ENCODE measurements at regions not wholly inside any gene's neighbourhood (a gene's known extent, or its start where the extent isn't known, plus 50 kb on each side); places are given as distances from the start of the nearest gene placed in this dataset.
"Not testable (repeated sequence)": the region's sequence is repeated elsewhere in the genome, so short reads cannot be mapped to it uniquely, and the experiment has no call there.

- H3K4me3 Mint-ChIP-seq: no peak overlapping the region
- no peaks in the 10 kb centered on the region for H3K36me3 Mint-ChIP-seq
- no peaks in the 10 kb centered on the region for H3K9me3 Mint-ChIP-seq
- H3K4me1 Mint-ChIP-seq: no peaks in the 10 kb centered on the region
- H3K27ac Mint-ChIP-seq: no peak overlapping the region
- H3K27me3 Mint-ChIP-seq: peaks cover 2% of the 10 kb centered on the region
Measured at GRCh38 chr6:4259391-4259790, 124.0 kb upstream of the ECI2 start.

DNA sequence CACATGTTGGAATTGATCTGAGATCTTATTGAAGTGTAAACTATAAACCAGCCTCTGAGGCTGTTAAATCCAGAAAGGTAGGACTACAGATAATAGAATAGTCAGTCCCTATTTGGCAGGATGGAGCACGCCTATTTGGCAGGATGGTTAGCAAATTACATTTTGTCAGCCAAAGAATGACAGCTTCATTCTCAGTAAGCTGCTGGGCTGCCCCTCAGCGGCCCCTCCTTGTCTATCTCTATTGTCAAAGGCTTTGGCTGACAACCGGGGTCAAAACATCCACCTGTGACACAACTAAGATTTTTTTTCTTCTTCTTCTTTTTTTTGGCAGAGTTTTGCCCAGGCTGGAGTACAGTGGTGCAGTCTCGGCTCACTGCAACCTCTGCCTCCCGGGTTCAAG is 123.4 kb upstream of the ECI2 start:
- Mint-ChIP-seq H3K4me1 (no peaks in the 10 kb centered on the region), H3K9me3 (peaks cover 0 to 2% (median 0%) of the 10 kb centered on the region in 3 donors), H3K27ac (no peak overlapping the region), H3K4me3 (no peak overlapping the region), H3K27me3 (peaks cover 4% of the 10 kb centered on the region), H3K36me3 (no peaks in the 10 kb centered on the region)

DNA sequence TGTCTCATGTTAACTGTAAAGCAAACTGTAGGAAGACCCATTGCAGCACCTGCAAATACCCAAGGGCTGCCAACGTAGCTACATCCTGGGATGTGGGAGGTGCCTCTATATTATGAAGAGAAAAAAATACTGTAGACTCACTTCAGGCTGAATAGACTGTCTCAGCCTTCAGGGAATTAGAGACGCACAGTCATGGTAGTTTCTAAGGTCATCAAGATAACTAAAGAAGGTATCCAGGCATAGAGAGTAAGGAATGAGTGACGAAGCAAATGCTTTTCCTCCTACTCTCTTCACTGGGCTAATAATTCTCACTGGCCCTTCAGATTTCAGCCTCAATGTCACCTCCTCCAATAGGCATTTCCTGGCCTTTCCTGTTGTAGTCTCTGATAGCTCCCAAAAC is 121.6 kb upstream of the ECI2 start:
- Mint-ChIP-seq H3K36me3 (no peaks in the 10 kb centered on the region), H3K27ac (peak overlapping the region in 1 of 3 donors; percentile 5), H3K9me3 (peaks cover 0 to 2% (median 2%) of the 10 kb centered on the region in 3 donors), H3K4me1 (no peaks in the 10 kb centered on the region), H3K27me3 (peaks cover 4% of the 10 kb centered on the region), H3K4me3 (no peak overlapping the region)

- peaks cover 3% of the 10 kb centered on the region for H3K36me3 Mint-ChIP-seq
- no peak overlapping the region for H3K4me3 Mint-ChIP-seq
- H3K27me3 Mint-ChIP-seq: peaks cover 4% of the 10 kb centered on the region
- H3K9me3 Mint-ChIP-seq: peaks cover 0 to 2% (median 2%) of the 10 kb centered on the region in 3 donors
- no peak overlapping the region for H3K27ac Mint-ChIP-seq
- no peaks in the 10 kb centered on the region for H3K4me1 Mint-ChIP-seq
Measured at GRCh38 chr6:4253604-4254231, 118.3 kb upstream of the ECI2 start.

- not testable (repeated sequence) for H3K27ac Mint-ChIP-seq, H3K4me1 Mint-ChIP-seq, H3K9me3 Mint-ChIP-seq, H3K36me3 Mint-ChIP-seq, H3K27me3 Mint-ChIP-seq, H3K4me3 Mint-ChIP-seq
Measured at GRCh38 chr6:4252445-4252844, 117.1 kb upstream of the ECI2 start.

DNA sequence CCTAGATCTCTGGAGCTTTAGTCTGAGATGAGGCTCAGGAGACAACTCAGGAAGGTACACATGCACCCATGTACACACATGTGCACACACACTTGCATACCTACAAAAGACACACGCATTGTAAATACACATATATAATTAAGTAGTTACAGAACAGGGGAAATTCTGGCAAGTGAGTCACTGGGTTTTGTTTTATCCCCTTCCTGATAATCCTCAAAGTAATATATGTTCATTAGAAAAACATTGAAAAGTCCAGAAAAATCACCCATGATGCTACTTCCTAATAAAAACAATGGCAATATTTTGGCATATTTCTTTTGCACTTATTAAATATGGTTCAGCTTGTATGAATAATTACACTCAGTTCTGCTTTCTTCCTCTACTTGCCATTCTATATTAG is 115.3 kb upstream of the ECI2 start:
- Mint-ChIP-seq H3K36me3 (peaks cover 3% of the 10 kb centered on the region), H3K9me3 (peaks cover 0 to 2% (median 2%) of the 10 kb centered on the region in 3 donors), H3K4me1 (no peaks in the 10 kb centered on the region), H3K4me3 (no peak overlapping the region), H3K27me3 (peaks cover 2% of the 10 kb centered on the region), H3K27ac (no peak overlapping the region)

DNA sequence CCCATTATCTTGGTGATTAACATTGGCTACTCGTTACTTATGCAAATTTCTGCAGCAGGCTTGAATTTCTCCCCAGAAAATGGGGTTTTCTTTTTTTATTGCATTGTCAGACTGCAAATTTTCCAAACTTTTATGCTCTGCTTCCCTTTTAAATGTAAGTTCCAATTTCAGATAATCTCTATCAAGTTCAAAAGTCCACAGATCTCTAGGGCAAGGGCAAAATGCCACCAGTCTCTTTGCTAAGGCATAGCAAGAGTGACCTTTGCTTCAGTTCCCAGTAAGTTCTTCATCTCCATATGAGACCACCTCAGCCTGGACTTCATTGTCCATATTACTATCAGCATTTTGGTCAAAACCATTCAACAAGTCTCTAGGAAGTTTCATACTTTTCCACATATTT is 108.5 kb upstream of the ECI2 start:
- not testable (repeated sequence) for H3K27ac Mint-ChIP-seq, H3K36me3 Mint-ChIP-seq, H3K27me3 Mint-ChIP-seq, H3K4me1 Mint-ChIP-seq
- Mint-ChIP-seq H3K9me3 (peaks cover 3 to 22% (median 15%) of the 10 kb centered on the region in 3 donors), H3K4me3 (peak overlapping the region in 1 of 4 donors; percentile 25)

GRCh38 chr6:4243237-4243636 is 107.9 kb upstream of the ECI2 start:
- H3K36me3 Mint-ChIP-seq: peaks cover 1% of the 10 kb centered on the region
- no peaks in the 10 kb centered on the region for H3K27me3 Mint-ChIP-seq
- no peaks in the 10 kb centered on the region for H3K4me1 Mint-ChIP-seq
- H3K4me3 Mint-ChIP-seq: no peak overlapping the region
- H3K27ac Mint-ChIP-seq: no peak overlapping the region
- peaks cover 3 to 22% (median 15%) of the 10 kb centered on the region in 3 donors for H3K9me3 Mint-ChIP-seq

- H3K27ac Mint-ChIP-seq: peak overlapping the region in 1 of 3 donors; percentile 75
- H3K4me1 Mint-ChIP-seq: no peaks in the 10 kb centered on the region
- peaks cover 1% of the 10 kb centered on the region for H3K36me3 Mint-ChIP-seq
- H3K27me3 Mint-ChIP-seq: no peaks in the 10 kb centered on the region
- H3K9me3 Mint-ChIP-seq: peaks cover 3 to 22% (median 15%) of the 10 kb centered on the region in 3 donors
- peak overlapping the region in 1 of 4 donors; percentile 56 for H3K4me3 Mint-ChIP-seq
Measured at GRCh38 chr6:4242601-4243000, 107.2 kb upstream of the ECI2 start.

- no peak overlapping the region for H3K4me3 Mint-ChIP-seq
- no peaks in the 10 kb centered on the region for H3K4me1 Mint-ChIP-seq
- H3K9me3 Mint-ChIP-seq: peaks cover 3 to 22% (median 11%) of the 10 kb centered on the region in 3 donors
- H3K27me3 Mint-ChIP-seq: no peaks in the 10 kb centered on the region
- no peak overlapping the region for H3K27ac Mint-ChIP-seq
- peaks cover 1% of the 10 kb centered on the region for H3K36me3 Mint-ChIP-seq
Measured at GRCh38 chr6:4240148-4240547, 104.8 kb upstream of the ECI2 start.

- H3K9me3 Mint-ChIP-seq: peaks cover 3 to 9% (median 4%) of the 10 kb centered on the region in 3 donors
- H3K4me3 Mint-ChIP-seq: peak overlapping the region in 1 of 4 donors; percentile 52
- no peak overlapping the region for H3K27ac Mint-ChIP-seq
- H3K4me1 Mint-ChIP-seq: peaks cover 0 to 5% (median 2%) of the 10 kb centered on the region in 3 donors
- H3K27me3 Mint-ChIP-seq: peaks cover 13% of the 10 kb centered on the region
- no peaks in the 10 kb centered on the region for H3K36me3 Mint-ChIP-seq
Measured at GRCh38 chr6:4225161-4225872, 89.9 kb upstream of the ECI2 start.

GRCh38 chr6:4224067-4224978 is 88.9 kb upstream of the ECI2 start:
- Mint-ChIP-seq H3K27me3 (peaks cover 15% of the 10 kb centered on the region), H3K4me1 (peaks cover 0 to 5% (median 2%) of the 10 kb centered on the region in 3 donors), H3K4me3 (peak overlapping the region in 1 of 4 donors; percentile 52), H3K9me3 (peaks cover 4 to 12% (median 8%) of the 10 kb centered on the region in 3 donors), H3K36me3 (no peaks in the 10 kb centered on the region), H3K27ac (no peak overlapping the region)

- no peak overlapping the region for H3K4me3 Mint-ChIP-seq
- H3K27me3 Mint-ChIP-seq: peaks cover 14% of the 10 kb centered on the region
- H3K4me1 Mint-ChIP-seq: peaks cover 0 to 5% (median 2%) of the 10 kb centered on the region in 3 donors
- no peak overlapping the region for H3K27ac Mint-ChIP-seq
- H3K36me3 Mint-ChIP-seq: peaks cover 3% of the 10 kb centered on the region
- peaks cover 9 to 20% (median 11%) of the 10 kb centered on the region in 3 donors for H3K9me3 Mint-ChIP-seq
Measured at GRCh38 chr6:4220558-4220957, 85.2 kb upstream of the ECI2 start.

DNA sequence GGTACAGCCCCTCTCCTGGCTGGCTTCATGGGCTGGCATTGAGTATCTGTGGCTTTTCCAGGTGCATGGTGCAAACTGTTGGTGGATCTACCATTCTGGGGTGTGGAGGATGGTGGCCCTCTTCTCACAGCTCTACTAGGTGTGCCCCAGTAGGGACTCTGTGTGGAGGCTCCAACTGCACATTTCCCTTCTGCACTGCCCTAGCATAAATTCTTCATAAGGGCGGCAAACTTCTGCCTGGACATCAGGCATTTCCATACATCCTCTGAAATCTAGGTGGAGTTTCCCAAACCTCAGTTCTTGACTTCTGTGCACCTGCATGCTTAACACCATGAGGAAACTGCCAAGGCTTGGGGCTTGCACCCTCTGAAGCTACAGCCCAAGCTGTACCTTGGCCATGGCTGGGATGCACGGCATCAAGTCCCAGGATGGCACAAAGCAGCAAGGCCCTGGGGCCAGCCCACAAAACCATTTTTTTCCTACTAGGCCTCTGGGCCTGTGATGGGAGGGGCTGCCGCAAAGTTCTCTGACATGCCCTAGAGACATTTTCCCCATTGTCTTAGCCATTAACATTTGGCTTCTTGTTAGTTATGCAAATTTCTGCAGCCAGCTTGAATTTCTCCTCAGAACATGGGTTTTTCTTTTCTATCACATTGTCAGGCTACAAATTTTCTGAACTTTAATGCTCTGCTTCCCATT is 83.4 kb upstream of the ECI2 start:
- not testable (repeated sequence) for H3K27me3 Mint-ChIP-seq, H3K4me3 Mint-ChIP-seq, H3K4me1 Mint-ChIP-seq, H3K36me3 Mint-ChIP-seq, H3K27ac Mint-ChIP-seq
- H3K9me3 Mint-ChIP-seq: peaks cover 7 to 28% (median 21%) of the 10 kb centered on the region in 3 donors
